HG03442 (cell line): ENCODE measurements at regions not wholly inside any gene's neighbourhood (a gene's known extent, or its start where the extent isn't known, plus 50 kb on each side); places are given as distances from the start of the nearest gene placed in this dataset.
"Not testable (repeated sequence)": the region's sequence is repeated elsewhere in the genome, so short reads cannot be mapped to it uniquely, and the experiment has no call there.

Source experiments
- ATAC-seq: cut with Tn5 transposase; IDR thresholded peaks from one replicate; pipeline ENCODE4 v1.9.1; 2021; ENCODE audit warnings: mild to moderate bottlenecking, moderate library complexity; ENCODE audit not compliant: unreplicated experiment

GRCh38 chr14:105600195-105600938 lies 74.0 kb downstream of the TMEM121 start:
- ATAC-seq = not testable (repeated sequence)

- ATAC-seq = no peak
Measured at GRCh38 chr14:105600939-105601359, 74.6 kb downstream of the TMEM121 start.

- ATAC-seq = no peak
Measured at GRCh38 chr14:105601360-105602242, 75.2 kb downstream of the TMEM121 start.

- no peak for ATAC-seq
Measured at GRCh38 chr14:105602243-105602750, 75.9 kb downstream of the TMEM121 start.

GRCh38 chr14:105602799-105603793 lies 76.7 kb downstream of the TMEM121 start:
- ATAC-seq = no peak

- not testable (repeated sequence) for ATAC-seq
Measured at GRCh38 chr14:105604531-105605463, 78.4 kb downstream of the TMEM121 start.

- no peak for ATAC-seq
Measured at GRCh38 chr14:105605464-105606304, 79.3 kb downstream of the TMEM121 start.

GRCh38 chr14:105606305-105606975 lies 80.1 kb downstream of the TMEM121 start:
- ATAC-seq = not testable (repeated sequence)

GRCh38 chr14:105607025-105607424 lies 80.6 kb downstream of the TMEM121 start:
- ATAC-seq = not testable (repeated sequence)

- not testable (repeated sequence) for ATAC-seq
Measured at GRCh38 chr14:105614987-105615386, 88.6 kb downstream of the TMEM121 start.

- not testable (repeated sequence) for ATAC-seq
Measured at GRCh38 chr14:105615986-105616801, 89.8 kb downstream of the TMEM121 start.

- ATAC-seq = no peak
Measured at GRCh38 chr14:105616802-105617192, 90.4 kb downstream of the TMEM121 start.

- no peak for ATAC-seq
Measured at GRCh38 chr14:105617201-105617777, 90.9 kb downstream of the TMEM121 start.

- not testable (repeated sequence) for ATAC-seq
Measured at GRCh38 chr14:105617805-105618204, 91.4 kb downstream of the TMEM121 start.

GRCh38 chr14:105619324-105619723 lies 92.9 kb downstream of the TMEM121 start:
- not testable (repeated sequence) for ATAC-seq

GRCh38 chr14:105620178-105620864 lies 93.9 kb downstream of the TMEM121 start:
- ATAC-seq = not testable (repeated sequence)
